ENCODE measurements at regions not wholly inside any gene's neighbourhood (a gene's known extent, or its start where the extent isn't known, plus 50 kb on each side); places are given as distances from the start of the nearest gene placed in this dataset.

GRCh38 chr4:121574618-121575017 lies 122.2 kb downstream of the ANXA5 start:
- Histone ChIP-seq H3K27ac (ENCODE audit: low read depth, low read length) (no peak overlapping the region), H3K4me3 (ENCODE audit: low read depth, low read length) (no peak overlapping the region), H3K27me3 (ENCODE audit: control insufficient read depth, insufficient read depth, low read length) (no peaks in the 10 kb centered on the region), H3K9me3 (ENCODE audit: control insufficient read depth, insufficient read depth, low read length) (no peaks in the 10 kb centered on the region)
- TF ChIP-seq, protein P1, sequence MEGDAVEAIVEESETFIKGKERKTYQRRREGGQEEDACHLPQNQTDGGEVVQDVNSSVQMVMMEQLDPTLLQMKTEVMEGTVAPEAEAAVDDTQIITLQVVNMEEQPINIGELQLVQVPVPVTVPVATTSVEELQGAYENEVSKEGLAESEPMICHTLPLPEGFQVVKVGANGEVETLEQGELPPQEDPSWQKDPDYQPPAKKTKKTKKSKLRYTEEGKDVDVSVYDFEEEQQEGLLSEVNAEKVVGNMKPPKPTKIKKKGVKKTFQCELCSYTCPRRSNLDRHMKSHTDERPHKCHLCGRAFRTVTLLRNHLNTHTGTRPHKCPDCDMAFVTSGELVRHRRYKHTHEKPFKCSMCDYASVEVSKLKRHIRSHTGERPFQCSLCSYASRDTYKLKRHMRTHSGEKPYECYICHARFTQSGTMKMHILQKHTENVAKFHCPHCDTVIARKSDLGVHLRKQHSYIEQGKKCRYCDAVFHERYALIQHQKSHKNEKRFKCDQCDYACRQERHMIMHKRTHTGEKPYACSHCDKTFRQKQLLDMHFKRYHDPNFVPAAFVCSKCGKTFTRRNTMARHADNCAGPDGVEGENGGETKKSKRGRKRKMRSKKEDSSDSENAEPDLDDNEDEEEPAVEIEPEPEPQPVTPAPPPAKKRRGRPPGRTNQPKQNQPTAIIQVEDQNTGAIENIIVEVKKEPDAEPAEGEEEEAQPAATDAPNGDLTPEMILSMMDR (IDR thresholded peaks at IDR 0.05; ENCODE audit: low read depth, low read length): no peak
- no peak for DNase-seq (ENCODE audit: low read depth, low spot score)
- CTCF ChIA-PET: no interaction called here
- POLR2A ChIA-PET: no interaction called here

GRCh38 chr4:121567748-121568147 lies 129.0 kb downstream of the ANXA5 start:
- Histone ChIP-seq H3K9me3 (ENCODE audit: control insufficient read depth, insufficient read depth, low read length) (no peaks in the 10 kb centered on the region), H3K4me3 (ENCODE audit: low read depth, low read length) (no peak overlapping the region), H3K27ac (ENCODE audit: low read depth, low read length) (no peak overlapping the region), H3K27me3 (ENCODE audit: control insufficient read depth, insufficient read depth, low read length) (no peaks in the 10 kb centered on the region)
- no peak for DNase-seq (ENCODE audit: low read depth, low spot score)
- CTCF ChIA-PET: no interaction called here
- POLR2A ChIA-PET: no interaction called here
- TF ChIP-seq, protein P1 (IDR thresholded peaks at IDR 0.05; ENCODE audit: low read depth, low read length): no peak

DNA sequence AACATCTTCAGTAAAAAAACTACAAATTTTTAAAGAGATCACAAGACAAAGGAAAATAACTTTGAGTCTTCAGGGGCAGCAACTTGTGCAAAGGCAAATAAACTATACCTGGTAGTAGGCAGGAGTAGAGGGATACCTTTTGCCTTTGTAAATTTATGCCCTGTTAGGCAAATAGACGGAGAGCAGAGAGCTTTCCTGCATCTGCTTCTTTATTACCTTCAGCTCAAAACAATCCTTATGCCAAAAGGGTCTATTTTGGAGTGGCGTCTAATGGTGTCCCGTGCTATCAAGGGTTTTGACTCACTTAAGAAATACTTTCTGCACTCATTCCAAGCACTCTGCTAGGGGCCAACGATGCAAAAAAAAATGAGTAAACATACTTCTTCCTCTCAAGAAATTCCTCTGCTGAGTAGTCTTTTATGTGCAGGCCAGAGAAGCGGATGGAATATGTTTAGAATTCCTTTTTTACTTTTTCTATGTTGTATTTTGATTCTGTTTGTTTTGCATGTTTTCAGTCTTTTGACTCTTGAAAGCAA lies 131.9 kb downstream of the ANXA5 start:
- no peaks in the 10 kb centered on the region for H3K27me3 ChIP-seq (ENCODE audit: control insufficient read depth, insufficient read depth, low read length)
- H3K9me3 ChIP-seq (ENCODE audit: control insufficient read depth, insufficient read depth, low read length): no peaks in the 10 kb centered on the region
- no peak for DNase-seq (ENCODE audit: low read depth, low spot score)
- POLR2A ChIA-PET: no interaction called here
- no peak overlapping the region for H3K4me3 ChIP-seq (ENCODE audit: low read depth, low read length)
- no peak overlapping the region for H3K27ac ChIP-seq (ENCODE audit: low read depth, low read length)
- CTCF ChIA-PET: interaction anchor here (1.2 kb wide), 1 partner anchor 103 kb away, joined by 3 read pairs; no protein-coding TSS in a partner anchor
- TF ChIP-seq, protein P1 (IDR thresholded peaks at IDR 0.05; ENCODE audit: low read depth, low read length): no peak

GRCh38 chr4:121562811-121563210 lies 134.0 kb downstream of the ANXA5 start:
- DNase-seq (ENCODE audit: low read depth, low spot score): no peak
- no peaks in the 10 kb centered on the region for H3K9me3 ChIP-seq (ENCODE audit: control insufficient read depth, insufficient read depth, low read length)
- no peak overlapping the region for H3K27ac ChIP-seq (ENCODE audit: low read depth, low read length)
- ChIA-PET CTCF (no interaction called here), POLR2A (no interaction called here)
- no peak overlapping the region for H3K4me3 ChIP-seq (ENCODE audit: low read depth, low read length)
- no peaks in the 10 kb centered on the region for H3K27me3 ChIP-seq (ENCODE audit: control insufficient read depth, insufficient read depth, low read length)
- TF ChIP-seq, protein P1 (IDR thresholded peaks at IDR 0.05; ENCODE audit: low read depth, low read length): no peak

DNA sequence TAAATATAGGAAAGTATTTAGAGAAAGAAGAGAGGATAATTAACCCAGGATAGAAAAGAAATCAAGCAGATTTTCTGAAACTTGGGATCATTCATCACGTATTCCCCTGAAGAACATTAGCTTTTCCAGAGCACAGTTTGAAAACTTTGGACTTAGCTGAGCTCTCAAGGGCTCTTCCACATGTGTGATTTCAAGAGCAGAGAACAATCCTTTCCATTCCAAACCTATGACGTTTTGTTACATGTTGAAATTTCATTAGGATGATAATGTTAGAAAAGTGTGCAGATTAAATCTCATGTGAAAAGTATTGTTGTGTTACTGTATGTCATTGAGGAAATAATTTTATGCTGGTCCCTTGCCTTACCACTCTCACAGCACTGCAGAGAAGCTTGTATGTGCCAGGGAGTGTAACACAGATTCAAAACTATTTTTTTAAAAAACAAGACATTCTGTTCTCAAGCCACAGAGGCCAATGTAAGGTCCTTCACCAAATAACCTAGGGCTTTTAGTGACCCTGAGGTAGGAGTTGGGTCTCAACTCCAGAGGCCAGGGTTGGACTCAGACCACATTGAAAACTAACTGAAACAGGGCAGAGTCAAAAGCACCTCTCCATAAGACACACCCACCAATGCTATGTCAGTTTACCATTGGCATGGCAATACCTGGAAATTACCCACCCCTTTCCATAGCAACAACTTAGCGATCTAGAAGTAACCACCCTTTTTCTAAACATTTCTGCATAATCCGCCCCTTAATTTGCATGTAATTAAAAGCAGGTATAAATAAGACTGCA lies 141.3 kb downstream of the ANXA5 start:
- TF ChIP-seq, protein P1 (IDR thresholded peaks at IDR 0.05; ENCODE audit: low read depth, low read length): no peak
- DNase-seq (ENCODE audit: low read depth, low spot score): no peak
- Histone ChIP-seq H3K9me3 (ENCODE audit: control insufficient read depth, insufficient read depth, low read length) (no peaks in the 10 kb centered on the region), H3K27ac (ENCODE audit: low read depth, low read length) (no peak overlapping the region), H3K27me3 (ENCODE audit: control insufficient read depth, insufficient read depth, low read length) (no peaks in the 10 kb centered on the region), H3K4me3 (ENCODE audit: low read depth, low read length) (no peak overlapping the region)
- ChIA-PET POLR2A (no interaction called here), CTCF (no interaction called here)

Measured in AG04450 (cell line).